WTC11 (cell line): ENCODE measurements at regions not wholly inside any gene's neighbourhood (a gene's known extent, or its start where the extent isn't known, plus 50 kb on each side); places are given as distances from the start of the nearest gene placed in this dataset.

Source experiments
- ATF1 ChIP-seq: sonication (generic); formaldehyde crosslinking; IDR thresholded peaks from 2 replicates; pipeline ENCODE4 v1.8.1; 2023; ENCODE audit warnings: mild to moderate bottlenecking, moderate library complexity, missing genetic modification reagents
- ATF6 ChIP-seq: sonication (generic); formaldehyde crosslinking; IDR thresholded peaks from 2 replicates; pipeline ENCODE4 v1.8.1; 2023; ENCODE audit warnings: mild to moderate bottlenecking, missing genetic modification reagents
- CREB1 ChIP-seq: sonication (generic); formaldehyde crosslinking; IDR thresholded peaks from 2 replicates; pipeline ENCODE4 v1.8.0; 2023; ENCODE audit warnings: mild to moderate bottlenecking, missing genetic modification reagents
- CTCF ChIP-seq: fragments of 200-600 bp; IDR thresholded peaks from 2 replicates; pipeline ENCODE4 v1.8.0; 2022; ENCODE audit warnings: antibody characterized with exemption
- ELF4 ChIP-seq: sonication (generic); formaldehyde crosslinking; IDR thresholded peaks from 2 replicates; pipeline ENCODE4 v1.8.1; 2022; ENCODE audit warnings: low read depth, mild to moderate bottlenecking, moderate library complexity, missing genetic modification reagents
- IRF2 ChIP-seq: sonication (generic); formaldehyde crosslinking; IDR thresholded peaks from 2 replicates; pipeline ENCODE4 v1.8.0; 2022; ENCODE audit warnings: low read depth, missing genetic modification reagents, borderline replicate concordance
- MAX ChIP-seq: sonication (generic); formaldehyde crosslinking; IDR thresholded peaks from 2 replicates; pipeline ENCODE4 v1.8.0; 2022; ENCODE audit warnings: mild to moderate bottlenecking, missing genetic modification reagents
- TEAD4 ChIP-seq: sonication (generic); formaldehyde crosslinking; IDR thresholded peaks from 2 replicates; pipeline ENCODE4 v1.8.0; 2022; ENCODE audit warnings: mild to moderate bottlenecking, missing genetic modification reagents
- USF2 ChIP-seq: sonication (generic); formaldehyde crosslinking; IDR thresholded peaks from 2 replicates; pipeline ENCODE4 v1.8.1; 2023; ENCODE audit warnings: mild to moderate bottlenecking, missing genetic modification reagents, moderate library complexity
- ZBTB43 ChIP-seq: sonication (generic); formaldehyde crosslinking; IDR thresholded peaks from 2 replicates; pipeline ENCODE4 v1.8.1; 2023; ENCODE audit warnings: mild to moderate bottlenecking, missing genetic modification reagents
- ZNF232 ChIP-seq: sonication (generic); formaldehyde crosslinking; IDR thresholded peaks from 2 replicates; pipeline ENCODE4 v1.8.0; 2022; ENCODE audit warnings: mild to moderate bottlenecking, missing genetic modification reagents
- ZNF263 ChIP-seq: sonication (generic); formaldehyde crosslinking; IDR thresholded peaks from 2 replicates; pipeline ENCODE4 v1.8.1; 2022; ENCODE audit warnings: low read depth, mild to moderate bottlenecking, moderate library complexity, missing genetic modification reagents

GRCh38 chr4:119873132-119873531 is 193.5 kb downstream of the MAD2L1 start:
- TF ChIP-seq ELF4, result no peak
- TF ChIP-seq CTCF, result no peak
- TF ChIP-seq USF2 (CRISPR knock-in tag), result no peak
- TF ChIP-seq ATF1 (CRISPR knock-in tag), result no peak
- no peak for TF ChIP-seq ATF6 (CRISPR knock-in tag)
- no peak for TF ChIP-seq IRF2 (CRISPR knock-in tag)
- no peak for TF ChIP-seq ZNF263 (CRISPR knock-in tag)
- no peak for TF ChIP-seq MAX
- TF ChIP-seq ZNF232, result no peak
- no peak for TF ChIP-seq CREB1
- no peak for TF ChIP-seq ZBTB43
- TF ChIP-seq TEAD4 (CRISPR knock-in tag), result no peak
